Calu3 (cell line): ENCODE measurements at regions not wholly inside any gene's neighbourhood (a gene's known extent, or its start where the extent isn't known, plus 50 kb on each side); places are given as distances from the start of the nearest gene placed in this dataset.

Experiments used
- BruUV-seq: library from RNA; stranded (reverse); fragments of 400-500 nt; replicated peaks from 2 replicates; lab custom pipeline; 2021; lab: Mats Ljungman, UMichigan
- CTCF ChIA-PET: fragments of 300-600 bp; sonication (Branson Sonifier 250); formaldehyde crosslinking; loops from one replicate; lab custom pipeline; 2022; ENCODE audit warnings: antibody characterized with exemption; lab: Charles Lee
- DNase-seq: peaks from one replicate; pipeline ENCODE4 v3.0.0; 2022
- H3K27ac Mint-ChIP-seq: one replicate; pipeline ENCODE4 v1.8.0; 2022; ENCODE audit warnings: mixed read lengths; ENCODE audit not compliant: unreplicated experiment
- H3K27me3 Mint-ChIP-seq: one replicate; pipeline ENCODE4 v1.8.0; 2022; ENCODE audit warnings: mixed read lengths; ENCODE audit not compliant: unreplicated experiment
- H3K36me3 Mint-ChIP-seq: one replicate; pipeline ENCODE4 v1.8.0; 2022; ENCODE audit warnings: mild to moderate bottlenecking, moderate library complexity, mixed read lengths; ENCODE audit not compliant: insufficient read depth, unreplicated experiment
- H3K4me1 Mint-ChIP-seq: one replicate; pipeline ENCODE4 v1.8.0; 2022; ENCODE audit warnings: mild to moderate bottlenecking, low read depth, mixed read lengths; ENCODE audit not compliant: unreplicated experiment
- H3K4me3 Mint-ChIP-seq: one replicate; pipeline ENCODE4 v1.8.0; 2022; ENCODE audit warnings: mild to moderate bottlenecking, low read depth, moderate library complexity, mixed read lengths; ENCODE audit not compliant: unreplicated experiment
- H3K9me3 Mint-ChIP-seq: one replicate; pipeline ENCODE4 v1.8.0; 2022; ENCODE audit warnings: low read depth, mixed read lengths; ENCODE audit not compliant: unreplicated experiment
- CTCF ChIP-seq: fragments of 200-600 bp; IDR thresholded peaks from one replicate; pipeline ENCODE4 v1.8.0; 2022; ENCODE audit warnings: antibody characterized with exemption; ENCODE audit not compliant: unreplicated experiment
- intact Hi-C: fragments of 100-400 bp; cut with micrococcal nuclease; formaldehyde crosslinking; loops from one replicate; pipeline ENCODE4 v1.10.0; 2022; ENCODE audit not compliant: unreplicated experiment

DNA sequence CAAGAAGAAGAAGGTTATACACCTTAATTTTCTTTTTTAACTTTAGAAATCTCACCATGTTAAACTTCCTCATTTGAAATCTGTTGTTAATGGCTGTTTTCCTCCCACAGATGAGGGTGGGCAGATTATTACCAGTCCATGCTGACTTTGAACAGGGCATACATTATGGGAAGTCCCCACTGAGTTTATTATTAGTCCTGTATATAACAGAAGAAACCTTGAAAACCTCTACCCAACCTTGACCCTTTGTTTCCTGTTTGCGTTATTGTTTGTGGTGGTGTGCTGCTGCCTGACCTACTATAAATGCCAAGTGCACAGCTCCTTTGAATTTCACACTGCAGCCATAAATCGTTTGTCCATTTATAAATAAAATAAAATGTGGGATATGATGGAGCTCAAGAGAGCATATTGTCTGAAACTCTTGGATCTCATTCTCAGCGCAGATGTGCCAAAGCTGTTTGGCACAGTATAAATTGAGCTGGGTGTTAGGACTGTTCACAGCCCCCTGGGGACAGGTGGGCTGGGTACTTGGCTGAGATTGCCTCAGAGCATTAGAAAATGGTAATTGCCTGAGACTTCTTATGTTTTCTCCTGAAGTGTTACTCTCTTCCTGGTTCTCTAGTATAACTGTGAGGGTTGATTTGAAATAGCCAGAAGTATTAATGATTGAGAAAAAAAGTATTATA, 139.6 kb downstream of the SPATA31D1 start:
- H3K27me3 Mint-ChIP-seq, result no peaks in the 10 kb centered on the region
- DNase-seq, result no peak
- intact Hi-C loops, result no loop called here
- H3K4me1 Mint-ChIP-seq, result no peaks in the 10 kb centered on the region
- CTCF ChIA-PET, result no interaction called here
- TF ChIP-seq CTCF, result no peak
- no TSS peak for BruUV-seq
- H3K36me3 Mint-ChIP-seq, result no peaks in the 10 kb centered on the region
- H3K9me3 Mint-ChIP-seq, result no peaks in the 10 kb centered on the region
- no peak overlapping the region for H3K27ac Mint-ChIP-seq
- H3K4me3 Mint-ChIP-seq, result no peak overlapping the region

GRCh38 chr9:82129708-82130107, 141.1 kb downstream of the SPATA31D1 start:
- Mint-ChIP-seq H3K27ac (no peak overlapping the region), H3K4me3 (no peak overlapping the region), H3K4me1 (no peaks in the 10 kb centered on the region), H3K36me3 (no peaks in the 10 kb centered on the region), H3K27me3 (no peaks in the 10 kb centered on the region), H3K9me3 (no peaks in the 10 kb centered on the region)
- no TSS peak for BruUV-seq
- DNase-seq, result no peak
- intact Hi-C loops, result no loop called here
- TF ChIP-seq CTCF, result no peak
- CTCF ChIA-PET, result no interaction called here

DNA sequence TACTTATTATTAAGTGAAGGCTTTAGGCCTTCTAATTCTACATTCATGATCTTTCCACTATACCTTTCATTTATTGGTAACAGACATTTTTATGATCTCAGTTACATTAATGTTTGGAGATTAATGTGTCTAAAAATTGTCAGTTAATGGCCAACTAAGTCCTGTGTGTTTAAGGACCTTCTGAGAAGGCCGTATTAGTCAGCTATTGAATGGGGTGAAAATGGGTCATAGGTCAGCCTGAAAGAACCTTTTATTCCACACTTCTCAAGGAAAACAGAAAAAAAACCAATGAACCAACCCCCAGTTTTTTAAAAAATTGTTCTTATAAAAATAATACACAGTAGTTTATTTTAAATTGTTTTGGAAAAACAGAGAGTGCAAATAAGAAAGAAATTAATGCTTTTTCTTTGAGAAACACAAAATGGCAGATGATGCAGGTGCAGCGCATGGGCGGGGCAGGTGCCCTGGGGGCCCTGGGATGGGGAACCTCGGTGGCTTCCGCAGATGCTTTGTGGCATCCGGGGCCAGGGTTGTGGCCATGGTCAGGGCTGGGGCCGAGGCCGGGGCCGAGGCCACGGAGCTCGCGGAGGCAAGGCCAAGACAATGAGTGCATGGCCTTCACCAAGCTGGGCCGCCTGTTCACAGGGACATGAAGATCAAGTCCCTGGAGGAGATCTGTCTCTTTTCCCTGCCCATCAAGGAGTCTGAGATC, 141.9 kb downstream of the SPATA31D1 start:
- Mint-ChIP-seq H3K4me3 (no peak overlapping the region), H3K4me1 (no peaks in the 10 kb centered on the region), H3K27ac (no peak overlapping the region), H3K36me3 (no peaks in the 10 kb centered on the region), H3K9me3 (no peaks in the 10 kb centered on the region), H3K27me3 (no peaks in the 10 kb centered on the region)
- no peak for DNase-seq
- no TSS peak for BruUV-seq
- TF ChIP-seq CTCF, result no peak
- intact Hi-C loops, result no loop called here
- CTCF ChIA-PET, result interaction anchor here (0.7 kb wide), 1 partner anchor 87 kb away, joined by 3 read pairs; no protein-coding TSS in a partner anchor

DNA sequence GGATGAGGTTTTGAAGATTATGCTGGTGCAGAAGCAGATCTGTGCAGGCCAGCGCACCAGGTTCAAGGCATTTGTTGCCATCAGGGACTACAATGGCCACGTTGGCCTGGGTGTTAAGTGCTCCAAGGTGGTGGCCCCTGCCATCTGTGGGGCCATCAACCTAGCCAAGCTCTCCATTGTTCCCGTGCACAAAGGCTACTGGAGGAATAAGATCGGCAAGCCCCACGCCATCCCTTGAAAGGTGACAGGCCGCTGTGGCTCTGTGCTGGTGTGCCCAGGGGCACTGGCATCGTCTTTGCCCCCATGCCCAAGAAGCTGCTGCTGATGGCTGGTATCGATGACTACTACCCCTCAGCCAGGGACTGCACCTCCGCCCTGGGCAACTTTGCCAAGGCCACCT, 142.5 kb downstream of the SPATA31D1 start:
- TF ChIP-seq CTCF, result no peak
- no peaks in the 10 kb centered on the region for H3K4me1 Mint-ChIP-seq
- no peak for DNase-seq
- H3K4me3 Mint-ChIP-seq, result no peak overlapping the region
- CTCF ChIA-PET, result no interaction called here
- BruUV-seq, result no TSS peak
- H3K27me3 Mint-ChIP-seq, result no peaks in the 10 kb centered on the region
- no peak overlapping the region for H3K27ac Mint-ChIP-seq
- intact Hi-C loops, result no loop called here
- H3K36me3 Mint-ChIP-seq, result no peaks in the 10 kb centered on the region
- H3K9me3 Mint-ChIP-seq, result no peaks in the 10 kb centered on the region
